AG09309 (cell line): ENCODE measurements at regions not wholly inside any gene's neighbourhood (a gene's known extent, or its start where the extent isn't known, plus 50 kb on each side); places are given as distances from the start of the nearest gene placed in this dataset.

ENCODE experiments used
- DNase-seq: peaks from one replicate; pipeline ENCODE4 v3.0.0-alpha.2; 2010; ENCODE audit warnings: low read depth
- H3K4me3 ChIP-seq: 2 replicates; pipeline ENCODE4 v1.5.1; 2011; ENCODE audit warnings: mild to moderate bottlenecking, low read depth, low read length, moderate library complexity; ENCODE audit not compliant: control insufficient read depth
- CTCF ChIP-seq: IDR thresholded peaks from 2 replicates; pipeline ENCODE4 v1.5.1; 2011; ENCODE audit warnings: mild to moderate bottlenecking, low read depth, low read length, inconsistent platforms; ENCODE audit not compliant: insufficient read depth, control insufficient read depth; ENCODE audit errors: missing control alignments

- H3K4me3 ChIP-seq: no peak overlapping the region
- TF ChIP-seq CTCF: no peak
- DNase-seq: no peak
Observed at GRCh38 chr4:96736352-96736889, 896.5 kb downstream of the PDHA2 start.

GRCh38 chr4:96739101-96739500, 899.2 kb downstream of the PDHA2 start:
- no peak overlapping the region for H3K4me3 ChIP-seq
- no peak for DNase-seq
- TF ChIP-seq CTCF: no peak

- no peak for TF ChIP-seq CTCF
- DNase-seq: no peak
- no peak overlapping the region for H3K4me3 ChIP-seq
Observed at GRCh38 chr4:96742332-96743014, 902.6 kb downstream of the PDHA2 start.

GRCh38 chr4:96744676-96745075, 904.8 kb downstream of the PDHA2 start:
- TF ChIP-seq CTCF: no peak
- DNase-seq: no peak
- H3K4me3 ChIP-seq: no peak overlapping the region

GRCh38 chr4:96753216-96753615, 913.3 kb downstream of the PDHA2 start:
- no peak overlapping the region for H3K4me3 ChIP-seq

GRCh38 chr4:96755569-96756484, 915.9 kb downstream of the PDHA2 start:
- no peak for DNase-seq
- no peak for TF ChIP-seq CTCF
- H3K4me3 ChIP-seq: no peak overlapping the region

More at GRCh38 chr4:96753216-96753615, 913.3 kb downstream of the PDHA2 start:
- no peak for DNase-seq
- no peak for TF ChIP-seq CTCF
